Heart right ventricle (tissue), 16 donors: ENCODE measurements at regions not wholly inside any gene's neighbourhood (a gene's known extent, or its start where the extent isn't known, plus 50 kb on each side); places are given as distances from the start of the nearest gene placed in this dataset.
"Not testable (repeated sequence)": the region's sequence is repeated elsewhere in the genome, so short reads cannot be mapped to it uniquely, and the experiment has no call there.

Source experiments
- ATAC-seq, 8 donors: fragments of 200-7000 bp; cut with Tn5 transposase; one replicate each; pipeline ENCODE4 v1.9.1; 2020; ENCODE audit warnings: mild to moderate bottlenecking in 8 of 8, moderate library complexity in 8 of 8, moderate number of reproducible peaks in 1 of 8
- DNase-seq, 2 donors: peaks; one replicate each; pipeline ENCODE4 v3.0.0-alpha.2; 2020
- H3K27ac ChIP-seq, 10 donors: fragments of 200-600 bp; sonication (generic) in 2 of 10; one replicate each; pipeline versions ENCODE4 v1.5.0 to v1.8.0; 2020 to 2022; ENCODE audit warnings: mild to moderate bottlenecking in 3 of 10
- H3K27me3 ChIP-seq, 7 donors: fragments of 200-600 bp; one replicate each; pipeline ENCODE4 v1.8.0; 2021 to 2022; ENCODE audit warnings: mild to moderate bottlenecking in 2 of 7
- H3K36me3 ChIP-seq, 9 donors: fragments of 200-600 bp; sonication (generic) in 1 of 9; one replicate each; pipeline versions ENCODE4 v1.5.0 to v1.8.0; 2020 to 2022; ENCODE audit warnings: mild to moderate bottlenecking in 2 of 9
- H3K4me1 ChIP-seq, 9 donors: fragments of 200-600 bp; sonication (generic) in 1 of 9; one replicate each; pipeline versions ENCODE4 v1.5.0 to v1.8.0; 2020 to 2022; ENCODE audit warnings: mild to moderate bottlenecking in 4 of 9
- H3K4me3 ChIP-seq, 10 donors: fragments of 200-600 bp; sonication (generic) in 2 of 10; one replicate each; pipeline versions ENCODE4 v1.5.0 to v1.8.0; 2020 to 2022; ENCODE audit warnings: mild to moderate bottlenecking in 7 of 10, moderate library complexity in 2 of 10
- H3K9me3 ChIP-seq, 11 donors: fragments of 200-600 bp in 10 of 11; sonication (generic) in 2 of 11; one replicate each; pipeline versions ENCODE4 v1.5.0 to v1.8.0; 2013 to 2022; ENCODE audit warnings: mild to moderate bottlenecking in 2 of 11, control low read depth in 1 of 11, moderate library complexity in 1 of 11
- WGBS, 2 donors: extraction: QIAGEN DNeasy Blood & Tissue Kit; methylation state at CpG; one replicate each; pipeline ENCODE4 v1.1.7; 2013; ENCODE audit warnings: inconsistent platforms in 1 of 2; 5-methylcytosine and 5-hydroxymethylcytosine counted together
- intact Hi-C, 10 donors: fragments of 100-400 bp; cut with DNase I; formaldehyde crosslinking; loops; one replicate each; pipeline versions ENCODE4 v1.11.1 to v1.14.2; 2022
- TF ChIP-seq, protein P1 (sequence below), 9 donors: fragments of 200-600 bp; sonication (generic) in 2 of 9; IDR thresholded peaks; one replicate each; pipeline versions ENCODE4 v1.5.0 to v1.8.0; 2021 to 2022; ENCODE audit warnings: antibody characterized with exemption in 9 of 9, mild to moderate bottlenecking in 5 of 9, moderate library complexity in 1 of 9
- donor health status: Arrhythmogenic right ventricular cardiomyopathy.
- donor health status: ischemic (EF 13 %, LVEDD 7.1; RV severe dilation, severe dysfunction).
- donor health status: healthy with polysubstance abuse.
- donor health status: DM: no; HTN: yes; CAD: no.
- donor health status: DM: no; HTN: no; CAD: no.
- donor health status: ischemic (EF 25% LVEDD 6.9; RV normal size, moderate dysfunction).
- donor health status: ischemic (EF 25% LVEDD 5.7; RV mildly dilated, moderate dysfunction).
- donor health status: healthy.
- donor health status: DM: yes; HTN: yes; CAD: no.
- donor health status: Ischemic cardiomyopathy.
- donor health status: ischemic (EF 35%, LVEDD 5.7; RV mildly dilated, moderate dysfunction).
- donor health status: nonischemic (EF 11% LVEDD 7.7; RV severe dilation, severe dysfunction).
- donor health status: DM: yes; HTN: yes; CAD: no.
- donor health status: PGD.
- donor health status: ischemic (EF 29% LVEDD 5.4; RV normal size, mild dysfunction).
- donor health status: nonischemic (EF 23%, LVEDD 6.1; RV moderate dilation, normal function).

DNA sequence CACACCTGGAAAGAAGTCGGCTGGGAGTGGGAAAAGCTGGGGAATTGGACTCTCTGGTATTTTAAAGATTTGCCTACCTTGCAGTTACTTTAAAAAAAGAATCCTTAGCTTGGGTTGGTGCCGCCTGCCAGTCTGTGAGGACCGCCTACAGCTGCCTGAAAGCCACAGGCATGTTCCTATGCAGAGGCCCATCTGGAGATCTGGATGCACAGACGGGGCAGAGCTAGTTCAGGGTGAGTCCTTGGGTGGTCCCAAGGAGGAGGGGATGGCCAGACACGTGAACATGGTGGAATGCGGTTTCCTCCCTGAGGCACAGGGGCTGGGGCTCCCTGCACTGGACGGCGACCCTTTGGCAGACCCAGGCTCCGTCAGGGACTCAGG is 113.2 kb upstream of the IQSEC1 start:
- DNase-seq (no peak), ATAC-seq (no peak)
- Histone ChIP-seq H3K27ac (no peak overlapping the region), H3K9me3 (peaks cover 0 to 29% (median 0%) of the 10 kb centered on the region in 11 donors), H3K27me3 (no peaks in the 10 kb centered on the region), H3K4me1 (peaks cover 0 to 22% (median 6%) of the 10 kb centered on the region in 9 donors), H3K4me3 (no peak overlapping the region), H3K36me3 (no peaks in the 10 kb centered on the region)
- intact Hi-C loops: no loop called here
- TF ChIP-seq, protein P1, sequence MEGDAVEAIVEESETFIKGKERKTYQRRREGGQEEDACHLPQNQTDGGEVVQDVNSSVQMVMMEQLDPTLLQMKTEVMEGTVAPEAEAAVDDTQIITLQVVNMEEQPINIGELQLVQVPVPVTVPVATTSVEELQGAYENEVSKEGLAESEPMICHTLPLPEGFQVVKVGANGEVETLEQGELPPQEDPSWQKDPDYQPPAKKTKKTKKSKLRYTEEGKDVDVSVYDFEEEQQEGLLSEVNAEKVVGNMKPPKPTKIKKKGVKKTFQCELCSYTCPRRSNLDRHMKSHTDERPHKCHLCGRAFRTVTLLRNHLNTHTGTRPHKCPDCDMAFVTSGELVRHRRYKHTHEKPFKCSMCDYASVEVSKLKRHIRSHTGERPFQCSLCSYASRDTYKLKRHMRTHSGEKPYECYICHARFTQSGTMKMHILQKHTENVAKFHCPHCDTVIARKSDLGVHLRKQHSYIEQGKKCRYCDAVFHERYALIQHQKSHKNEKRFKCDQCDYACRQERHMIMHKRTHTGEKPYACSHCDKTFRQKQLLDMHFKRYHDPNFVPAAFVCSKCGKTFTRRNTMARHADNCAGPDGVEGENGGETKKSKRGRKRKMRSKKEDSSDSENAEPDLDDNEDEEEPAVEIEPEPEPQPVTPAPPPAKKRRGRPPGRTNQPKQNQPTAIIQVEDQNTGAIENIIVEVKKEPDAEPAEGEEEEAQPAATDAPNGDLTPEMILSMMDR (IDR thresholded peaks at IDR 0.05): no peak
- WGBS, 2 donors: 66 to 70% methylated on average over 9 of the region's 9 CpGs

DNA sequence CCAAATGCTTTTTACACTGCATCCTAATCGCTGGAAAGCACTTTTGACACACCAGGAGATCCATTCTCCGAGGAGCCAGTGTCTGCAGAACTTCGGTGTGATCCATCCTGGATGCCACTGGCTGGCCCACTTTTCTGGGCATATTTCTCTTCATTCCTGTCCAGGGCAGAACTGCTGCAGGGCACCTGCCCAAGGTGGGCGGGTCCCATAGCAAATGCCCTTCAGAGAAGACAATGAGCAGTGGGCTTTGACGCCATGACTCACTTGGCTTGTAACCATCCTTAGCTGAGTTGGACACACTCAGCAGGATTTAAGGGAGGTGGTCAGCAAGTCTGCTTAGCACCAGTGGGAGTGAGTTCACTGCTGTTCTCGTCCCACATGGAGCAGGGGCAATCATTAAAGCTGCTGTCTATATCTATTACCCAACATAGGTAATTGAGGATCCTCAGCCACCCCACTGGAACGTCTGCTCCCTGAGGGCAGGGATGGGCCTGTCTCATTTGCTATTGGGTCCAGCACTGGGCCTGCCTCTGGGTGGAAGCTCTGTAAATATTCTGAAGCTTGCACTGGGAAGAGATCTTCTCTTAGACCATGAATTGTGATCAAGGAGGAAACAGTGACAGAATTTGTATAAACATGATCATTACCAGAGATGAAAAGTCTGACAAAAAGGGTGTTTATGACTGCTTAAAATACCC is 112.7 kb upstream of the IQSEC1 start:
- no peaks in the 10 kb centered on the region for H3K27me3 ChIP-seq
- H3K36me3 ChIP-seq: no peaks in the 10 kb centered on the region
- H3K9me3 ChIP-seq: peaks cover 0 to 33% (median 0%) of the 10 kb centered on the region in 11 donors
- whole genome bisulfite sequencing, 2 donors: 80 to 88% methylated on average over 7 of the region's 7 CpGs
- TF ChIP-seq, protein P1 (IDR thresholded peaks at IDR 0.05): no peak
- intact Hi-C loops: no loop called here
- H3K27ac ChIP-seq: no peak overlapping the region
- ATAC-seq (no peak), DNase-seq (no peak)
- H3K4me3 ChIP-seq: no peak overlapping the region
- peaks cover 0 to 22% (median 6%) of the 10 kb centered on the region in 9 donors for H3K4me1 ChIP-seq

DNA sequence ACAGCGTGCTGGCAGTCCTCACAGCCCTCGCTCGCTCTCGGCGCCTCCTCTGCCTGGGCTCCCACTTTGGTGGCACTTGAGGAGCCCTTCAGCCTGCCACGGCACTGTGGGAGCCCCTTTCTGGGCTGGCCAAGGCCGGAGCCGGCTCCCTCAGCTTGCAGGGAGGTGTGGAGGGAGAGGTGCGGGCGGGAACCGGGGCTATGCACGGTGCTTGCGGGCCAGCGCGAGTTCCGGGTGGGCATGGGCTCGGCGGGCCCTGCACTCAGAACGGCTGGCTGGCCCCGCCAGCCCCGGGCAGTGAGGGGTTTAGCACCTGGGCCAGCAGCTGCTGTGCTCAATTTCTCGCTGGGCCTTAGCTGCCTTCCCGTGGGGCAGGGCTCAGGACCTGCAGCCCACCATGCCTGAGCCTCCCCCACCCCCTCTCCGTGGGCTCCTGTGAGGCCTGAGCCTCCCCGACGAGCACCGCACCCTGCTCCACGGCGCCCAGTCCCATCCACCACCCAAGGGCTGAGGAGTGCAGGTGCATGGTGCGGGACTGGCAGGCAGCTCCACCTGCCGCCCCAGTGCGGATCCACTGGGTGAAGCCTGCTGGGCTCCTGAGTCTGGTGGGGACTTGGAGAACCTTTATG is 106.5 kb upstream of the IQSEC1 start:
- peaks cover 0 to 50% (median 12%) of the 10 kb centered on the region in 11 donors for H3K9me3 ChIP-seq
- H3K36me3 ChIP-seq, H3K4me1 ChIP-seq, intact Hi-C loops, H3K27me3 ChIP-seq, DNase-seq, H3K4me3 ChIP-seq, ATAC-seq, H3K27ac ChIP-seq: not testable (repeated sequence)
- WGBS, 2 donors: 95 to 96% methylated on average over 30 to 32 of the region's 32 CpGs

DNA sequence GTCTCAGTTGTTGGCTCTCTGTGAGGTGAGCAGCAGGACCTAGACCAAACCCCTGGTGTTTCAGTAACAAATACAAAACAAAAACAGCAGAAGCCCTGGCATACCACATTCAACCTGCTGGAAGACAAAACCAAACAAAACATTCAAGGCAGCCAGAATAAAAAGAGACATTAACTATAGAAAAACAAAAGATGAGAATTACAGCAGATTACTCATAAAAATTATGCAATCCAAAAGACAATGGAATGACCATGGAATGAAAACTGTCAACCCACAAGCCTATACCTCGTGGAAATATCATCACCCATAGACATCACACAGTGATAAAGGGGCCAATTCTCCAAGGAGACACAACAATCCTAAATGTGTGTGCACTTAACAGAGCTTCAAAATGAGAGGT is 106.0 kb upstream of the IQSEC1 start:
- WGBS, 2 donors: 68 to 90% methylated on average over 1 of the region's 1 CpG
- Histone ChIP-seq H3K27ac (no peak overlapping the region), H3K9me3 (peaks cover 0 to 44% (median 12%) of the 10 kb centered on the region in 11 donors), H3K27me3 (peaks cover 0 to 7% (median 0%) of the 10 kb centered on the region in 7 donors), H3K36me3 (no peaks in the 10 kb centered on the region), H3K4me3 (no peak overlapping the region), H3K4me1 (no peaks in the 10 kb centered on the region)
- ATAC-seq (no peak), DNase-seq (no peak)
- intact Hi-C loops: no loop called here
- TF ChIP-seq, protein P1 (IDR thresholded peaks at IDR 0.05): no peak

DNA sequence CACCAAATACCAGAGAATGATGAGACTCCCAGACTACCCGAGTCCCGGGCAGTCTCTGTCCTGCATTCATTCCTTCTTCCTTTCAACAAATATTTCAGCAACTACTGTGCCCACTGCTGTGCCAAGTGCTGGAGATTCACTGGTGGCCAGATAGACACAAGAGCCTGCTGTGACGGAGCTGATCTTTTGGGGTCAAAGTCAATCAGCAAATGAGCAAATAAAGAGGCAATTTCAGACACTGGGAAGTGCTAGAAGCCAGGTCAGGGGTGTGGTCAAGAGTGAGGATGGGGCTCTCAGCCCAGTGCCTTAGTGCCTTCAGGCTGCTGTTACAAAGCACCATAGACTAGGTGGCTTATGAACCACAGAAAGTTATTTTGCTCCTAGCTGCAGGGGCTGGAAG is 104.9 kb upstream of the IQSEC1 start:
- intact Hi-C loops: no loop called here
- DNase-seq: no peak
- TF ChIP-seq, protein P1 (IDR thresholded peaks at IDR 0.05): no peak
- Histone ChIP-seq H3K36me3 (no peaks in the 10 kb centered on the region), H3K4me3 (no peak overlapping the region), H3K9me3 (peaks cover 0 to 34% (median 12%) of the 10 kb centered on the region in 11 donors), H3K27me3 (peaks cover 0 to 7% (median 0%) of the 10 kb centered on the region in 7 donors), H3K27ac (no peak overlapping the region), H3K4me1 (no peaks in the 10 kb centered on the region)
- 95 to 99% methylated on average over 3 of the region's 3 CpGs for WGBS, 2 donors
- no peak for ATAC-seq
